SK-N-SH (cell line): ENCODE measurements at regions not wholly inside any gene's neighbourhood (a gene's known extent, or its start where the extent isn't known, plus 50 kb on each side); places are given as distances from the start of the nearest gene placed in this dataset.

ENCODE experiments used
- CTCF ChIA-PET: fragments of 300-600, 350-600 bp; formaldehyde crosslinking; extraction: SDS; loops from one replicate; lab custom pipeline; 2021; lab: Yijun Ruan, JAX
- POLR2A ChIA-PET: fragments of 350-600 bp; sonication (Branson Sonifier 250); formaldehyde crosslinking; extraction: SDS; loops from one replicate; lab custom pipeline; 2020; ENCODE audit warnings: antibody characterized with exemption, inconsistent platforms; lab: Yijun Ruan, JAX
- DNase-seq: peaks from one replicate; pipeline ENCODE4 v3.0.0; 2012
- H2AFZ ChIP-seq: fragments of 200-600 bp; sonication (generic); 2 replicates; pipeline ENCODE4 v1.8.1; 2016; ENCODE audit warnings: antibody characterized with exemption, mild to moderate bottlenecking, low read depth
- H3F3A ChIP-seq: fragments of 200-600 bp; sonication (generic); replicated peaks from 2 replicates; pipeline ENCODE3; 2016; ENCODE audit warnings: antibody characterized with exemption, mild to moderate bottlenecking; ENCODE audit not compliant: insufficient read depth
- H3K27ac ChIP-seq, 2 experiments: fragments of 200-500 bp in 1 of 2; fragments of 200-600 bp in 1 of 2; sonication (Bioruptor generic) in 1 of 2; sonication (generic), shearing (Covaris generic) in 1 of 2; 2 replicates each; pipeline versions ENCODE4 v1.5.1 to v1.6.1; 2014 to 2016; ENCODE audit warnings: low read depth in 2 of 2, inconsistent platforms in 1 of 2, low read length in 1 of 2, mild to moderate bottlenecking in 1 of 2, mixed read lengths in 1 of 2
- H3K27me3 ChIP-seq: fragments of 200-600 bp; sonication (generic), shearing (Covaris generic); 2 replicates; pipeline ENCODE4 v1.6.1; 2016; ENCODE audit warnings: mixed run types; ENCODE audit not compliant: insufficient read depth
- H3K36me3 ChIP-seq, 2 experiments: fragments of 200-500 bp in 1 of 2; fragments of 200-600 bp in 1 of 2; sonication (Bioruptor generic) in 1 of 2; sonication (generic) in 1 of 2; replicated peaks in 1 of 2; 2 replicates each; pipeline versions ENCODE3 to v1.5.1; 2014 to 2016; ENCODE audit warnings: low read length in 1 of 2, mild to moderate bottlenecking in 1 of 2; ENCODE audit not compliant: insufficient read depth in 2 of 2, control insufficient read depth in 1 of 2
- H3K4me1 ChIP-seq, 2 experiments: fragments of 200-500 bp in 1 of 2; fragments of 200-600 bp in 1 of 2; sonication (Bioruptor generic) in 1 of 2; sonication (generic), shearing (Covaris generic) in 1 of 2; 2 replicates each; pipeline versions ENCODE4 v1.5.1 to v1.6.1; 2014 to 2016; ENCODE audit warnings: low read depth in 1 of 2, low read length in 1 of 2, mixed run types in 1 of 2; ENCODE audit not compliant: insufficient read depth in 2 of 2, control insufficient read depth in 1 of 2
- H3K4me2 ChIP-seq: fragments of 200-600 bp; sonication (generic), shearing (Covaris generic); 2 replicates; pipeline ENCODE4 v1.6.1; 2017; ENCODE audit warnings: mixed run types
- H3K4me3 ChIP-seq, 2 experiments: fragments of 200-500 bp in 1 of 2; fragments of 200-600 bp in 1 of 2; sonication (Bioruptor generic) in 1 of 2; sonication (generic), shearing (Covaris generic) in 1 of 2; 2 replicates each; pipeline versions ENCODE4 v1.5.1 to v1.8.1; 2014 to 2016; ENCODE audit warnings: low read depth in 2 of 2, inconsistent platforms in 1 of 2, low read length in 1 of 2, mild to moderate bottlenecking in 1 of 2, mixed read lengths in 1 of 2, moderate library complexity in 1 of 2
- H3K79me2 ChIP-seq: fragments of 200-600 bp; sonication (generic); 2 replicates; pipeline ENCODE4 v1.8.1; 2017; ENCODE audit warnings: mild to moderate bottlenecking; ENCODE audit not compliant: insufficient read depth
- H3K9ac ChIP-seq: fragments of 200-600 bp; sonication (generic); 2 replicates; pipeline ENCODE4 v1.6.1; 2017; ENCODE audit warnings: mixed run types
- H3K9me2 ChIP-seq: fragments of 200-600 bp; sonication (generic); 2 replicates; pipeline ENCODE4 v1.6.1; 2017; ENCODE audit warnings: mixed run types
- H3K9me3 ChIP-seq: fragments of 200-600 bp; sonication (generic); 2 replicates; pipeline ENCODE4 v1.6.1; 2017; ENCODE audit warnings: mixed run types, mild to moderate bottlenecking, moderate library complexity
- H4K20me1 ChIP-seq: fragments of 200-600 bp; sonication (generic); 2 replicates; pipeline ENCODE4 v1.6.1; 2017; ENCODE audit warnings: mild to moderate bottlenecking, mixed run types; ENCODE audit not compliant: insufficient read depth
- ELF1 ChIP-seq: IDR thresholded peaks from 2 replicates; pipeline ENCODE4 v1.4.0; 2012
- EP300 ChIP-seq, 2 experiments: IDR thresholded peaks; 2 replicates each; pipeline versions ENCODE4 v1.4.0 to v1.6.1; 2012; ENCODE audit warnings: borderline replicate concordance in 1 of 2, low read depth in 1 of 2, low read length in 1 of 2
- GABPA ChIP-seq: IDR thresholded peaks from 2 replicates; pipeline ENCODE4 v1.4.0; 2012; ENCODE audit warnings: low read depth, mild to moderate bottlenecking
- GATA2 ChIP-seq: sonication (generic); formaldehyde crosslinking; IDR thresholded peaks from 2 replicates; pipeline ENCODE4 v1.5.0; 2020; ENCODE audit warnings: mild to moderate bottlenecking, missing genetic modification reagents
- IRF3 ChIP-seq: fragments of 150-350 bp; IDR thresholded peaks from 2 replicates; pipeline ENCODE4 v1.6.1; 2016; ENCODE audit warnings: mild to moderate bottlenecking, low read depth, low read length
- JUND ChIP-seq: IDR thresholded peaks from 2 replicates; pipeline ENCODE4 v1.4.0; 2012
- MAX ChIP-seq: IDR thresholded peaks from 2 replicates; pipeline ENCODE4 v1.4.0; 2012; ENCODE audit warnings: low read depth
- MEF2A ChIP-seq: IDR thresholded peaks from 2 replicates; pipeline ENCODE4 v1.4.0; 2012; ENCODE audit warnings: low read depth, borderline replicate concordance
- MXI1 ChIP-seq: IDR thresholded peaks from 2 replicates; pipeline ENCODE4 v1.6.1; 2012; ENCODE audit warnings: mild to moderate bottlenecking, low read depth, low read length, improper control_type of control experiment
- NRF1 ChIP-seq: IDR thresholded peaks from 2 replicates; pipeline ENCODE4 v1.6.1; 2012; ENCODE audit warnings: low read depth, mild to moderate bottlenecking, low read length
- PBX3 ChIP-seq: IDR thresholded peaks from 2 replicates; pipeline ENCODE4; 2012
- POLR2AphosphoS5 ChIP-seq: IDR thresholded peaks from 2 replicates; pipeline ENCODE4 v1.6.1; 2012; ENCODE audit warnings: low read depth, low read length
- REST ChIP-seq: IDR thresholded peaks from 2 replicates; pipeline ENCODE4 v1.6.1; 2012; ENCODE audit warnings: mild to moderate bottlenecking, low read depth, low read length, moderate library complexity
- RXRA ChIP-seq: IDR thresholded peaks from 2 replicates; pipeline ENCODE4 v1.4.0; 2012; ENCODE audit warnings: low read depth, mild to moderate bottlenecking, borderline replicate concordance
- SMC3 ChIP-seq: IDR thresholded peaks from 2 replicates; pipeline ENCODE4 v1.6.1; 2012; ENCODE audit warnings: low read depth, low read length, improper control_type of control experiment
- TEAD4 ChIP-seq: IDR thresholded peaks from 2 replicates; pipeline ENCODE4 v1.4.0; 2012; ENCODE audit warnings: mild to moderate bottlenecking, borderline replicate concordance; ENCODE audit not compliant: insufficient read depth
- USF1 ChIP-seq: IDR thresholded peaks from 2 replicates; pipeline ENCODE4 v1.4.0; 2012; ENCODE audit warnings: low read depth, borderline replicate concordance
- YY1 ChIP-seq: IDR thresholded peaks from 2 replicates; pipeline ENCODE4 v1.4.0; 2012; ENCODE audit warnings: low read depth, mild to moderate bottlenecking
- ZBTB33 ChIP-seq: IDR thresholded peaks from 2 replicates; pipeline ENCODE4 v1.4.0; 2012; ENCODE audit warnings: low read depth, borderline replicate concordance
- WGBS: methylation state at CpG from one replicate; pipeline ENCODE4 v1.1.6; 2017; ENCODE audit warnings: low lambda C conversion rate; 5-methylcytosine and 5-hydroxymethylcytosine counted together

- Histone ChIP-seq H3K4me2 (no peak overlapping the region), H3K9ac (no peak overlapping the region), H3K4me1 (no peaks in the 10 kb centered on the region), H3K27me3 (no peaks in the 10 kb centered on the region), H3K27ac (no peak overlapping the region), H3K36me3 (no peaks in the 10 kb centered on the region), H4K20me1 (no peaks in the 10 kb centered on the region), H3K79me2 (no peaks in the 10 kb centered on the region), H3K9me2 (no peaks in the 10 kb centered on the region), H3K9me3 (no peaks in the 10 kb centered on the region), H3K4me3 (no peak overlapping the region), H3F3A (no peaks in the 10 kb centered on the region), H2AFZ (no peak overlapping the region)
- no peak for DNase-seq
- WGBS: 20% methylated on average over 5 of the region's 5 CpGs
- ChIA-PET POLR2A (no interaction called here), CTCF (no interaction called here)
- no peak for TF ChIP-seq ELF1
- no peak for TF ChIP-seq MAX
- TF ChIP-seq RXRA: no peak
- TF ChIP-seq USF1: no peak
- TF ChIP-seq IRF3: no peak
- TF ChIP-seq GATA2: no peak
- TF ChIP-seq YY1: no peak
- no peak for TF ChIP-seq EP300 (IDR thresholded peaks at IDR 0.05; ENCODE audit: borderline replicate concordance in 1 of 2, low read depth in 1 of 2, low read length in 1 of 2)
- no peak for TF ChIP-seq ZBTB33
- TF ChIP-seq MEF2A: no peak
- TF ChIP-seq SMC3: no peak
- TF ChIP-seq PBX3: no peak
Measured at GRCh38 chr15:97837896-97838295, 122.6 kb upstream of the ARRDC4 start.

- Histone ChIP-seq H3F3A (no peaks in the 10 kb centered on the region), H4K20me1 (no peaks in the 10 kb centered on the region), H3K79me2 (no peaks in the 10 kb centered on the region), H3K4me3 (no peak overlapping the region), H3K4me1 (no peaks in the 10 kb centered on the region), H3K9me3 (no peaks in the 10 kb centered on the region), H3K27me3 (no peaks in the 10 kb centered on the region), H2AFZ (no peak overlapping the region), H3K9me2 (no peaks in the 10 kb centered on the region), H3K27ac (no peak overlapping the region), H3K36me3 (no peaks in the 10 kb centered on the region), H3K4me2 (no peak overlapping the region), H3K9ac (no peak overlapping the region)
- ChIA-PET POLR2A (no interaction called here), CTCF (no interaction called here)
- DNase-seq: no peak
- 37% methylated on average over 16 of the region's 16 CpGs for WGBS
- TF ChIP-seq YY1 (no peak), JUND (no peak), USF1 (no peak), NRF1 (no peak), GATA2 (no peak), GABPA (no peak), ELF1 (no peak), MXI1 (no peak), POLR2AphosphoS5 (no peak), REST (no peak), TEAD4 (no peak)
Measured at GRCh38 chr15:97838606-97839210, 121.8 kb upstream of the ARRDC4 start.
